Motor neuron (in vitro differentiated cells): ENCODE measurements at regions not wholly inside any gene's neighbourhood (a gene's known extent, or its start where the extent isn't known, plus 50 kb on each side); places are given as distances from the start of the nearest gene placed in this dataset.
A peak's percentile ranks its signal among the peaks of the same experiment; 100 is the strongest.

ENCODE experiments used
- ATAC-seq, 8 experiments: fragments of 200-7000 bp; cut with Tn5 transposase; replicated peaks in 6 of 8; 2 replicates each; pipeline ENCODE4 v1.8.0; 2021; ENCODE audit warnings: mild to moderate bottlenecking in 8 of 8, moderate library complexity in 8 of 8
- H3K27ac ChIP-seq, 2 donors: fragments of 250-450 bp; sonication (Bioruptor Pico); 2 replicates each; pipeline ENCODE4 v1.9.0; 2021; ENCODE audit warnings: antibody characterized with exemption in 2 of 2, mild to moderate bottlenecking in 2 of 2, moderate library complexity in 1 of 2
- H3K4me1 ChIP-seq, 2 donors: fragments of 250-450 bp; sonication (Bioruptor Pico); replicated peaks in 1 of 2; 2 replicates each; pipeline ENCODE4 v1.6.1; 2021; ENCODE audit warnings: antibody characterized with exemption in 2 of 2, mild to moderate bottlenecking in 2 of 2, moderate library complexity in 1 of 2
- H3K4me3 ChIP-seq, 5 donors: fragments of 250-450 bp; sonication (Bioruptor Pico); 2 replicates each; pipeline ENCODE4 v1.9.0; 2021; ENCODE audit warnings: antibody characterized with exemption in 5 of 5, mild to moderate bottlenecking in 5 of 5, moderate library complexity in 4 of 5
- WGBS, 10 experiments: fragments of 450-650 bp; shearing (Covaris generic); methylation state at CpG; one replicate each; pipeline ENCODE4 v1.0.0; 2022; 5-methylcytosine and 5-hydroxymethylcytosine counted together
- in situ Hi-C, 9 experiments: fragments of 400-800 bp; cut with MboI; loops; one replicate each; pipeline ENCODE4 v1.15.0; 2021; ENCODE audit warnings: low sequenced_read_pairs in 9 of 9, low pct_unique_long_range_greater_than_20kb in 2 of 9; ENCODE audit not compliant: unreplicated experiment in 9 of 9

DNA sequence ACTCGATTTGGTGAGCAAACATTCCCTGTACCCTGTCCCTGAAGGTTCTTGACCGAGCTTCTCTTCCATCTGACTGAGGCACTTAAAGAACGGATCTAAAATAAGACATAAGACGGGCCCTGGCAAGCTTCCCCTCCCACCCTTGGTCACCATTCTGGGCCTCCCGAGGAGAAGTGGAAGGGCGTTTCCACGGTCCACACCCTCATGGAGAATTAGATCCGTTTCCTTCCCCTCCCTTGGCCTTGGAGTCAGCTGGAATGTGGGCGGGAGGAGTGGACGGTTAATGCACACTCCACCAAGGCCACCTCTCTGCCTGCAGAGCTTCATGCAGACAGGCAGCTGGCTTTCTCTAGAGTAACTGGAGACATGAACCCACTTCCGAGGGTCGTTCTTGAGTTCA is 257.3 kb upstream of the APCDD1 start:
- in situ Hi-C loops = no loop called here
- no peak overlapping the region for H3K27ac ChIP-seq
- no peak overlapping the region for H3K4me3 ChIP-seq
- peaks cover 5 to 7% of the 10 kb centered on the region in 2 donors for H3K4me1 ChIP-seq
- 0 to 100% (median 63%) methylated on average over 1 to 7 of the region's 12 CpGs; no CpG with 5 or more reads in 1 of the 10 experiments for WGBS, 10 experiments
- ATAC-seq = peak in 3 of 8 experiments; percentile 89 to 97 (median 95)

DNA sequence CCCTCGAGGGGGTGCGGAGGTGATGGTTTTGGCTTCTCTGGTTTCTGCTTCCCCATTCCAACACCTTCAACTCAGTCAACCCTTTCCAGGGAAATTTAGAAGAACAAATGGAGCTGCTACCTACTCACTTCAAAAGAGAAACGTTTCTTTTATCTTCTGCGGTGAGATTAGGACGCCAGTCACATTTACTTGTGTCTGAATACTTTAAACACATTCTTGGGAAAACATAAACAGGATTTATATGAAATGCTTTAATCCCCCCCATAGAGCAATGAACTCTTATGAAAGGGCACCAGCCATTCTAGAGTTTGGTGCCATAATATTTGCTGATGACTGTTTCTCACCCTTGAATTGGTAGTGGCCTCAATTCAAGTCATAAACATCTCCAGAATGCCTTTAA is 253.2 kb upstream of the APCDD1 start:
- Histone ChIP-seq H3K27ac (no peak overlapping the region), H3K4me1 (peaks cover 25 to 27% of the 10 kb centered on the region in 2 donors), H3K4me3 (no peak overlapping the region)
- ATAC-seq = no peak
- in situ Hi-C loops = loop anchor here in 1 of 9 experiments (25.0 kb wide), 1 partner anchor 111 kb away; no protein-coding TSS in a partner anchor
- 40 to 100% (median 96%) methylated on average over 2 to 5 of the region's 5 CpGs; no CpG with 5 or more reads in 4 of the 10 experiments for WGBS, 10 experiments

DNA sequence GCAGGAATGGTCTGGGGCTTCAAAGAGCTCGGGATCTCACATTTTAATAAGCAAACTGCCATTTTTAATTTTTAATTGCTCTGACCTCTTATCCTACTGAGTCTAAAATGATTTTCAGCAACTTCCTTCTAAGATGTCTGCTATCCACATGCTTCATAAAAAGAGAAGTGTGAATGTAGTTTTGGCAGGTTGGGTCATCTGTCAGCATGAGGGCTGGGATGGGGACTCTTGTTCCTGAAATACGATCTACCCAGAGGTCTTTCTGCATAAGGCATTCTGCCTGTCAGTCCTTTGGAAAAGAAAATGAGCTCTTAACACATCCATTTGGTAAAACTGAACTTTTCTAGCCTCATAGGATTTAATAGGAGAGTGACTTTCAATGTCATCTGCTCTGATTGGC is 252.8 kb upstream of the APCDD1 start:
- Histone ChIP-seq H3K27ac (no peak overlapping the region), H3K4me3 (no peak overlapping the region), H3K4me1 (peaks cover 26 to 29% of the 10 kb centered on the region in 2 donors)
- ATAC-seq = peak in 1 of 8 experiments; percentile 14
- 33 to 100% (median 90%) methylated on average over 1 to 2 of the region's 2 CpGs; no CpG with 5 or more reads in 3 of the 10 experiments for WGBS, 10 experiments
- in situ Hi-C loops = loop anchor here in 1 of 9 experiments (25.0 kb wide), 1 partner anchor 111 kb away; no protein-coding TSS in a partner anchor

DNA sequence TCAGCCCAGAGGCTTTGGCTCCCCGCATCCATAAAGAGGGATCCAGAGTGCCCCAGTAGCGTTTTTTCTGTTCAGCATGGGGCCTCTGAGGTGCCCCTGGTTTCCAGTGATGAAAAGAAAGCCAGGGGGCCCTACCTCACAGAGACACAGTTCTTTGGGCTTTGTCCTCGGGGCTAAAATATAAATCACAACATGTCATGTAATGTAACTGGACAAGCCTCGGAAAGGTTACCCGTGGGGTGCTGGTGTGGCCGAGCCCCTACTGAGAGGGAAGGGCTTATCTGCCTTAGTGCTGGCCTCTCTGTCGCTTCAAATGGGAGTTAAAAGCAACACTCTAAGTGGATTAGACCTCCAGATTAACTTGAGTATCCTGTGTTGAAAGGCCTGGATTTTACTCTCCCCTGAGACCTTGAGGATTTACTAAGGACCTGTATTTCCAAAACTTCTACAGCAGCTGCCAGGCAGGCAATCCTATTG is 251.6 kb upstream of the APCDD1 start:
- in situ Hi-C loops = loop anchor here in 1 of 9 experiments (25.0 kb wide), 1 partner anchor 109 kb away; no protein-coding TSS in a partner anchor
- Histone ChIP-seq H3K27ac (peak overlapping the region; percentile 9 to 17), H3K4me3 (no peak overlapping the region), H3K4me1 (peaks cover 26 to 29% of the 10 kb centered on the region in 2 donors)
- ATAC-seq = peak in 5 of 8 experiments; percentile 78 to 90 (median 88)
- WGBS, 10 experiments = 0 to 80% (median 15%) methylated on average over 2 to 5 of the region's 7 CpGs; no CpG with 5 or more reads in 4 of the 10 experiments

DNA sequence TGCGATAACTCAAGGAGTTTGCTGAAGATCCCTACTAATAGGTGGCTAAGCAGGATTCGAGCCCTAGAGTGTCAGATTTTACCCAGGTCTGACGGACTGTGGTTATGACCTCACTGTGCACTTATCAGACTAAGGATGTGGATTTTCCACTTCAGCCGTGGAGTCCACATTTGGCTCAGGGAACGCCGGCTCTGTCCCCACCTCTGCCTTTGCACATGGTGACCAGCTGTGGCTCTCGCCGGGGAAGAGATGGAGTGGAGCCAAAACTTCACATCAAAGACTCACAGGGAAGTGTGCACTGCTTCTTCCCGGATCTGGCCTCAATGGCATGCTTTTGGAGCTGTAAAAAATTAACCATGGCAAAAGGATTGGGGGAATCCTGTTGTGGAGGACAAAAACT is 249.3 kb upstream of the APCDD1 start:
- Histone ChIP-seq H3K4me3 (no peak overlapping the region), H3K27ac (no peak overlapping the region), H3K4me1 (peaks cover 36% of the 10 kb centered on the region in 2 donors)
- in situ Hi-C loops = loop anchor here in 1 of 9 experiments (25.0 kb wide), 1 partner anchor 107 kb away; no protein-coding TSS in a partner anchor
- WGBS, 10 experiments = 20 to 100% (median 33%) methylated on average over 1 to 7 of the region's 9 CpGs; no CpG with 5 or more reads in 3 of the 10 experiments
- ATAC-seq = peak in 3 of 8 experiments; percentile 79 to 90 (median 89)

DNA sequence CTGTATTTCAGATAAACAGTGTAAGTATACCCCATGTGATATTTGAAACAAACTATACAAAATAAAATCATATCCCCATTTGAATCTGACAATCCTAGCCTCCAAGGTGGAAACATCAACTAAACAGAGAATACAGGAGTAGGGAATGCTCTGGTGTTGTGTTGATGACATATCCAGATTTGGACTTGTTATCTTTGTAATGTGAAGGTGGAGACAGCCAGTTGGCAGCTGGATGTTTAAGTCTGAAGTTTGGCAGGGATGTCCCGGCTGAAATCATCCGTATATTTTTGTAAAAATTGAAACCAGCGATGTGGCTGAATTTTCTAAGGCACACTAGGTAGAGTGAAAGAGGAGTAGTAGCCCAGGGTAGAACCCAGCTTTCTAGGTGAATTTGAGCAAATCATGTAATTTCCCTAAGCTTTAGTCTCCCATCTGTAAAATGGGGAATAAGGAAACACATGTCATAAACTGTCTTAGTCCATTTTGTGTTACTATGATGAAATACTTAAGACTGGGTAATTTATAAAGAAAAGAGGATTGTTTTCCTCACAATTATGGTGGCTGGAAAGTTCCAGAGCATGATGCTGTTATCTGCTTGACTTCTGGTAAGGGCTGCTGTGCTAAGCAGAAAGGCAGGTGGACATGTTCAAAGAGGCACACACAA is 246.6 kb upstream of the APCDD1 start:
- H3K4me1 ChIP-seq = peaks cover 29 to 30% of the 10 kb centered on the region in 2 donors
- ATAC-seq = no peak
- no peak overlapping the region for H3K4me3 ChIP-seq
- no peak overlapping the region for H3K27ac ChIP-seq
- in situ Hi-C loops = loop anchor here in 1 of 9 experiments (25.0 kb wide), 1 partner anchor 104 kb away; no protein-coding TSS in a partner anchor
- 7 to 80% (median 63%) methylated on average over 1 to 3 of the region's 3 CpGs; no CpG with 5 or more reads in 2 of the 10 experiments for WGBS, 10 experiments

DNA sequence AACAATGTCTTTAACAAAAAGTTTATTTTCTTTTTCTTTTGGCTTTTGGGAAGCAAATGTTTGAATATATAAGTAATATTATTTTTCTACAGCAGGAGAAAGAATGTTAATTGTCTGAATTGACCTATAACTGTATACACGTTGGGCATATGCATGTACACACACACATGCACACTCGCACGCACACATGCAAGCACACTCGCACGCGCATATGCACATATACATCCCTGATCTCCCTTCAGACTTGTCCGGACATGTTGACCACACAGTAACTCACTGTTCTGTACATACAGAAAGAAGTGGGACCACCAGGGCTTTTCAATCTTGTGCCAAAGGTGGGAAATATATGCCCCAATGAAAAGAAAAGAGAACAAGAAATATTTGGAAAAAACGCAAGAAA is 245.1 kb upstream of the APCDD1 start:
- 8 to 94% (median 75%) methylated on average over 1 to 8 of the region's 8 CpGs; no CpG with 5 or more reads in 1 of the 10 experiments for WGBS, 10 experiments
- ATAC-seq = peak in 4 of 8 experiments; percentile 29 to 79 (median 47)
- in situ Hi-C loops = loop anchor here in 1 of 9 experiments (25.0 kb wide), 1 partner anchor 103 kb away; no protein-coding TSS in a partner anchor
- H3K27ac ChIP-seq = no peak overlapping the region
- H3K4me3 ChIP-seq = no peak overlapping the region
- H3K4me1 ChIP-seq = peaks cover 20 to 22% of the 10 kb centered on the region in 2 donors

DNA sequence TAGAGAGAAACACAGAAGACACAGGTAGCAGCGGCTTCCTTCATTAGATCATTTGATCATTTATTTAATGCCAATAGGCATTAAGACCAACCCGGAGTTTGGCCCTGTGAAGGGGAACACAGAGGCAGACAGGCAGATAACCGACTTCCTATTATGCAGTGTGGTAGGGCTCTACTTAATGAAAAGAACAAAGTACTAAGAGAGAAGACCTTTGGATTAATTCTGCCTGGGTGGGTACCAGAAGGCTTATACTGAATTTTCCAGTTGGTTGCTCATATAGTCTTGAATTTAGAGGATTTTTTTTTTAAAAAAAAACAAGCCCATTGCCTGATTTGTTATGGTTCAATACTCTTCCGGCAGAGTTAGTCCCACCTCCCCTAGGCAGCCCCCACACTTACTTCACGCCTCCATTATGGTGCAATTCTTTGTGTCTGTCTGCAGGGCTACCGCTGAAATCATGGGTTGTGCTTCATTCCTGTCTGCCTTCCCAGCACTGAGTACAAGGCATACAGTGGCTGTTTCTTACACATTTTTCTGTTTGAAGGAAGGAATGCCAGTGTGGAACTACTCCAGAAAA is 244.3 kb upstream of the APCDD1 start:
- in situ Hi-C loops = loop anchor here in 1 of 9 experiments (25.0 kb wide), 1 partner anchor 102 kb away; no protein-coding TSS in a partner anchor
- H3K27ac ChIP-seq = peak overlapping the region; percentile 10 to 34
- 11 to 100% (median 62%) methylated on average over 2 to 5 of the region's 6 CpGs; no CpG with 5 or more reads in 2 of the 10 experiments for WGBS, 10 experiments
- ATAC-seq = peak in 5 of 8 experiments; percentile 45 to 94 (median 81)
- no peak overlapping the region for H3K4me3 ChIP-seq
- H3K4me1 ChIP-seq = peaks cover 19 to 22% of the 10 kb centered on the region in 2 donors

DNA sequence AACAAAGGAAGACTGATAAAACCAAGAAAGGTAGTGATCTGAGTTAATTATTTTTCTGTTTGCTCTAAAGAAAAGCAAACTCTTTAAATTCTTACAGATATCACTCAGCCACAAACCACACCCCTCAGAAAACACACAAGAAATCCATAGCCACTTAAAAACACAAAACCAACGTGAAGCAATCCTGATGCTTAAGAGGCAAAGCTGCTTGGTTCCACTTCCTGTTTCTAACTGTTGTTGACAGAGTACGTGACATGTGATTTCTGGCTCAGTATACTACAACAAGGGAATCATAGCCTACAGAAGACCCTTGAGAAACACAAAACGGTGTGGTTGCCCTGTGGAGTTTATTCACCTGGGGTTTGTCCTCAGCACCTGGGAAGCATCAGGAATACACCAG is 240.9 kb upstream of the APCDD1 start:
- in situ Hi-C loops = loop anchor here in 1 of 9 experiments (25.0 kb wide), 1 partner anchor 99 kb away; no protein-coding TSS in a partner anchor
- Histone ChIP-seq H3K4me1 (peaks cover 13 to 16% of the 10 kb centered on the region in 2 donors), H3K27ac (no peak overlapping the region), H3K4me3 (no peak overlapping the region)
- ATAC-seq = peak in 3 of 8 experiments; percentile 12 to 74 (median 42)
- 20 to 79% (median 57%) methylated on average over 1 to 3 of the region's 3 CpGs; no CpG with 5 or more reads in 3 of the 10 experiments for WGBS, 10 experiments

DNA sequence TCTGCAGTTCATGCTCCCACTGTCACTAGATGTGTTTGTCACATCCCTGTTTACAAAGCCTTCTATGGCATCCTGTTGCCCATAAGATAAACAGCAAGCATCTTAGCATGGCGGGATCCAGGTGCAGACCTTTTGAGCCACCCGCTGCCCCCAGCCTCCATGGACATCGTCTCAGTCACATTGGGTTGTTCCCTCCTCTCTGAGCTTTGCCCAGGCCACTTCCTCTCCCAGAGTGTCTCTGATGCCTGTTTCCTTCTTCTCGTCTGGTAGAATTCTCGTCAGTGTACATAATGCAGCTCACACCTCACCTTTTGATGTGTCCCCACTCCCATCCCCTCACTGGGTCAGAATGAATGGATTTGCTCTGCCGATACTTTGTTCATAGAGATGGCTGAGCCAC is 239.0 kb upstream of the APCDD1 start:
- ATAC-seq = no peak
- in situ Hi-C loops = loop anchor here in 1 of 9 experiments (25.0 kb wide), 1 partner anchor 97 kb away; no protein-coding TSS in a partner anchor
- H3K4me3 ChIP-seq = no peak overlapping the region
- 67 to 100% (median 86%) methylated on average over 1 to 3 of the region's 6 CpGs; no CpG with 5 or more reads in 2 of the 10 experiments for WGBS, 10 experiments
- H3K4me1 ChIP-seq = peaks cover 2 to 4% of the 10 kb centered on the region in 2 donors
- no peak overlapping the region for H3K27ac ChIP-seq

DNA sequence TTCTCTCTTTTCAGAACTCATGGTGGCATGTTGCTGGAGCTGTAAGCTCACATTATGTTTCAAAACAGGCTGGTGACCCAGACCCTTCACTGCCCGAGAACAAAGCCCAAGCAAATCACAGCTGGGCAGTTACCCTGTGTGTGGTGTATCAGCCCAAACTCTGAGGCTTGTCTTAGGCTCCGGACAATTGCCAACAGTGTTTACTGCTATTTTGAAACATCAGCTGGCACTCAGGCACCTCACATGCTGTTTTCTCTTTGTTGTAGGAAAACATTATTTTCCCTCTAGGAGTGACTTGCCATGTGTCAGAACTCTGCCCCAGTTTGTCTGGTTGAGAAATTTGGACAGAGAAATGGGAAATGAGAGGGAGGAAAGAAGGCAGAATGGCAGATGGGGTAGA is 237.6 kb upstream of the APCDD1 start:
- no peak overlapping the region for H3K4me3 ChIP-seq
- 20 to 100% (median 76%) methylated on average over 1 to 2 of the region's 2 CpGs; no CpG with 5 or more reads in 3 of the 10 experiments for WGBS, 10 experiments
- in situ Hi-C loops = loop anchor here in 1 of 9 experiments (25.0 kb wide), 1 partner anchor 96 kb away; no protein-coding TSS in a partner anchor
- ATAC-seq = peak in 3 of 8 experiments; percentile 32 to 64 (median 45)
- H3K4me1 ChIP-seq = no peaks in the 10 kb centered on the region
- no peak overlapping the region for H3K27ac ChIP-seq

DNA sequence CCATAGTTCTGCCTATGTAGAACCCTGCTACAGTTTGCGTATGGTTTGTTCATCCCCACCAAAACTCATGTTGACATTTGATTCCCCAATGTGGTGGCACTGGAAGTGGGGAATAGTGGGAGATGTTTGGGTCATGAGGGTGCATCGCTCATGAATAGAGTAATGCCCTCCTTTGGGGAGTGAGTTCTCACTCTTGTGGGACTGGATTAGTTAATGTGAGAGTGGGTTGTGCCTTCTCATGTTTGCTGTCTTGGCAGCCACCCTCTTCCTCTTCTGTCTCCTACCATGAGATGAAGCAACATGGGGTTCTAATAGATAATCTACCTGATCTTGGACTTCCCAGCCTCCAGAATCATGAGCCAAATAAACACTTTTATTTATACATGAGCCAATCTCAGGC is 237.2 kb upstream of the APCDD1 start:
- in situ Hi-C loops = loop anchor here in 1 of 9 experiments (25.0 kb wide), 1 partner anchor 95 kb away; no protein-coding TSS in a partner anchor
- WGBS, 10 experiments = 50 to 85% (median 63%) methylated on average over 1 to 2 of the region's 2 CpGs; no CpG with 5 or more reads in 4 of the 10 experiments
- Histone ChIP-seq H3K4me3 (no peak overlapping the region), H3K4me1 (no peaks in the 10 kb centered on the region), H3K27ac (no peak overlapping the region)
- no peak for ATAC-seq
